ENCODE measurements at regions not wholly inside any gene's neighbourhood (a gene's known extent, or its start where the extent isn't known, plus 50 kb on each side); places are given as distances from the start of the nearest gene placed in this dataset.

DNA sequence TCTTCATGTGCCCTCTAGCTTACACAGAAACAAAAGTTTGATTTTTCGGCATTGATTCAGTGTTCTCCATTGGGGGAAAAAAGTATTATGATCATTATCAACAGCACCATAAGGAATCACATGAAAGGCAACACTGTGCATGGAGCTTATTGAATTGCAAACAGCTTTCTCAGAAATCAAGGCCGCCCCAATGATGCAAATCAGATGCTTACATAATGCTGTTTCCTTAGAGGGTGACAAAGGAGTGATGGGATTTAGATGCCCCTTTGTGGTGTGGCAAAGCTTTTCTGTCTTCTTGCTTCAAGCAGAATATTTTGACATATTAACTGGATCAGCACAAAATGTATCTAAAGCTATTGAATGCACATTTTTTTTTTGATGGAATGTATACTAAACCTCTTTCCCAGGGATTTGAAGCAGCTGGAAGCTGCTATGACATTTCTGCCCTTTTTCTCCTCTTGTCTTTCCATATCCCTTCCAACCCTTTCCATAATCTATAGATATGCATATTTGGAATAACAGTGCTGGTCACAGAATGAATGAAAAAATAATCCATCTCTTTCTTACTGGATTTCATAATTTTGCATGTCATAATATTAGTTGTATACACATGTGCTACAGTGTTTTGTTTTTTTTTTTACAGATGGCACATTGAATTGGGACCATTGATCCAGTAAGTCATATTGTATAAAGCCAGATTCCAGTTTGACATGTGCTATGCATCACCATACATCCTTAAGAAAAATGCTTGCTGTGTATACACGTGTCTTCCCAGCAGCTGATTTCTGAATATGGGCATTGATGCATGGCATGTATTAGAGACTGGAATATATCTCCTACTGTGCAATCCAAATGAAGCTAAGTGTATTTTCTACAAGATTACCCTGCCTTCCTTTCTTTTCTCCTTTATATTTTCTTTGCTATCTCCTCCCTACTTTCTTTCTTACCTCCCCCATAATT, 259.7 kb upstream of the DCN start:
- DNase-seq (ENCODE audit: low spot score) = no peak

DNA sequence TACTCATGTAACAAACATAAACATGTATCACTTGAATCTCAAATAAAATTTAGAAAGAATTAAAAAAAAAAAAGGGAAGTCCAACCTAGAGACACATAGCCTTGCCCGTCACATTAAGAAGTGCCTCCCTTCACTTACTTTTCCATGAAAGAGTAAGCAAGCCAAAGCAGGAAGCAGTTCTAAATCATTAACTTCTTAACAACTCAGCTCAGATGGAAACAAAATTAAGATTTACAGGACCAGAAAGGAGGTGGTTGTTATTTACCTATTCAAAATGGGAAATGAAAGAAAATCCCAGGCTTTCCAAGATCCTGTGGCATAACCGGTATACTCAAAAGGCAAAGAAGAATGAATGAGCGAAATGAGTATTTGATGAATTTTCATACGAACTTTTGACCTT, 258.6 kb upstream of the DCN start:
- DNase-seq (ENCODE audit: low spot score) = peak; percentile 43

DNA sequence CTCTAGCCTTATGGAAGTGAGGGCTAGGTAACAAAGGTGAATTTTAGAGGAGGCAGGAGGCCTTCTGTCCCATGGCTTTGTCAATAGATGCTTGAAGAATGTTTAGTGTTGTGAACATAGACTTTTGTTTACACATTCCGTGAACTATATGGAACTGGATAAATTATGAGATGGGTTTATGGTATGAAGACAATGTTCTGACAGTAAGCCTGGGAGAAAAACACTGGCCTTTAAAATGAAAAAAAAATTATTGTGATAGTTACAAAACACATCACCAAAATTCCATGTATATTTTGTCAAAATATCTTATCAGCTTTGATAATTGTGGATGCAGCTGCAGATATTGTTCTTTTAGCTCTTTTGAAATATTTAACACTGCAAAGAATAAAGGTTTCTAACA, 251.5 kb upstream of the DCN start:
- no peak for DNase-seq (ENCODE audit: low spot score)

DNA sequence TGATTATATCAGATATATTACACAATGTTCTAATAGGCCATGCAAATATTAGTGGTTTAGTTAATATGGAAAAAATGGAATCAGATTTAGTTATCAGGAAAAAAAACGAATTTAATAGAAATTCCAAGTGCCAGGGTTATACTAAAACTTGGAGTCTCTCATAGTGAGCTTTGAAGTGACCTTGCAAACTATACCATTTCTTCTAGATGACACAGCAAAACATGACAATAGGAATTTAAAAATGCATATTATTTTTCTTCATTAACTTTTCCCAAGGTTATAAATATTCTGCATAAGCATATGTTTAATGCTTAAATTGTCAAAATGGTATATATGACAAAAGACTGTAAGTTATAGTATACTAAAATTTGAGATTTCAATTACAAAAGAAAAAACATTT, 250.1 kb upstream of the DCN start:
- no peak for DNase-seq (ENCODE audit: low spot score)

DNA sequence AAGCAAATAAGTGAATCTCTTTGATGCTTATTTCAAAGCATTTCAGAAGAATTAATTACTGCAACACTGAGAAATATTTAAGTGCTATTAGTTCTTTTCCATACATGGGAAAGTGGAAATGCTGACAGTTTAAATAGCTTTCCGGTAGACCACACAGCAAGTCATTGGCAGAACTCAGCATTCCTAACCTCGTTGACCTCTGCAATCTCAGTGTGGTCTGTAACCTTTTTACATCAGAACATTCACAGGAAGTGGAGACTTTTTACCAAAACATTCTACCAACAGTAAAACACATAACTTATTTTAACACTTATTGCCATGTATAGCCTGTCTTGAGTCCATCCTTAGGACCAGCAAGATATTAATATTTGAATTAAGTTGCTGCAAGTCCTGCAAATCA, 249.5 kb upstream of the DCN start:
- DNase-seq (ENCODE audit: low spot score) = peak; percentile 58

DNA sequence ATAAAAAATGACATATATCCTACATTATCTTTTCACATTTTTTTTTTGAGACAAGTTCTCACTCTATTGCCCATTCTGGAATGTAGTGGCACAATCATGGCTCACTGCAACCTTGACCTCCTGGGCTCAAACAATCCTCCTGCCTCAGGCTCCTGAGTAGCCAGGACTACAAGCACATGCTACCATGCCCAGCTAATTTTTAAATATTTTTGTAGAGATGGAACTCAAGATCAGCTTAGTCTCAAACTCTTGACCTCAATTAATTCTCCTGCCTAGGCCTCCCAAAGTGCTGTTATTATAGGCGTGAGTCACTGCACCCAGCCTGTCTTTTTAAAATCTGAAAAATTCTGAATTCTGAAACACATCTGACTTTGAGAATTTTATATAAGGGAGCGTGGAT, 241.9 kb upstream of the DCN start:
- no peak for DNase-seq (ENCODE audit: low spot score)

DNA sequence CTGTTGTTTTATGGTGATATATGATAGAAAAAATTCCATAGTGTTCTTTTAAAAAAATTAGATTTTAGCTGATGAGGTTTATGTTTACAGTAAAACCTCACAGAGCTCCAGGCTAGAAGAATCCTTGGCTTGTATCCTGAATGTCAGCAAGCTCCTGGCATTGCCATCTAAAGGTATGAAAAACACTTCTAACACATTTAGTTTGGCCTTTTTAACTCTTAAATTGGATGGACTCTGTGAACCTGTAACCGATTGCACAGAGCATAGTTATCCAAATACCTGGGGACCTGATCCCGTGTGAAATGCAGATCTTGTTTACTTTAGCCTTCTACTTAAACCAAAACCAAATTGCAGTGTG, 241.1 kb upstream of the DCN start:
- DNase-seq (ENCODE audit: low spot score) = no peak

DNA sequence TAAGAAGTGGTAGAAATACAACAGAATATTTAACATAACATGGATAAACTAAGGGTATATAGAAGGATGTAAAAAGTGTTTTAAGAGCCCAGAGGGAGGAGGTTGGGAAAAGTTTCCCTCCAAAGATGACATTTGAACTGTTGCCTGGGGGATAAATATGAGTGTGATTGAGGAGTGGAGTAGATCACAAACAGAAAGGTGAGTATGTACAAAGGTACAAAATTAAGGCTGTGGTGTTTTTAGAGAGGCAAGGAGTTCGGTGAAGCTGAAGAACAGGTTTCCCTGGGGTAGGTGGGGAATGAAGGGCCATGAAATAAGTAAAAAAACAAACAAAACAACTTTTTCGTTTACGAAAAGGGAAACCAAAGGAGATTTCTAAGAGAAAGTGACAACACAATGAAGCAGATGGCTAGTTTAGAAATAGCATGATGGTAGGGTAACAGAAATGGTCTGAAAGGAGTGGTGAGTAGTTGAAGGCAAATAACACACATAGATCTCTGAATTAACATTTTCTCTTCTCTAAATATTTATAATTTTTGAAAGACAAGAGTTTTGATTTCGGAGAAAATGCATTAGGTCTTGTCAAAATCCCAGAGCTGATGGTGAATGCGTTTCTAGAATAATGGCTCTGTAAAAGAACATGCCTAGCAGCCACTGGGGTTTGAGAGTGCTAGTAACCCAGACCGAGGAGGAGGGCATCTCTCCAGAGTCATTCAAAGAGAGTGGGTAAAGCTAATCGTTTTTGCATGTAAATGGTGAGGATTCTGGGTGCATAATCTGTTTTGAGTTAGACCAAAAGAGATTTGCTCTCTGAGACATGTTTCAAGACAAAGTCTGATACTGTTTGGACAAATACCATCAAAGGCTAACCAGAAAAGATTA, 240.4 kb upstream of the DCN start:
- no peak for DNase-seq (ENCODE audit: low spot score)

DNA sequence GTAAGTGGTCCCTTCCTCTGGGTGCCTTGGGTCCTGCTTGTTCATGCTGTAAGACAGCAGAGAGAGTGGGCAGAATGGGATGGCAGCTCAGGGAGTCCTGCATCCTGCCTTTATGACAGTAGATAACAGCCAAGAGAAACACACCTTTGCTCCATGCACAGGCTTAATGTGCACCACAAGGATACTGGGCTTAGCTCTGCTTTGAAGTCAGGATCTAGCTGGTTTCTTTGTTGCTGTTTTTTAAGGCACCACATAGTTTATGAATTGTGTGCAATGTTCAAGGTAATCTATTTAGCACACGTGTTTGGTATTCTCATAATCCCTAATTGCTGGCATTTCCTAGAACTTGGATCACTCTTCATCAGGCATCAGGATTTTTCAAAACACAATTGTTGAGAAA, 239.5 kb upstream of the DCN start:
- DNase-seq (ENCODE audit: low spot score) = no peak

DNA sequence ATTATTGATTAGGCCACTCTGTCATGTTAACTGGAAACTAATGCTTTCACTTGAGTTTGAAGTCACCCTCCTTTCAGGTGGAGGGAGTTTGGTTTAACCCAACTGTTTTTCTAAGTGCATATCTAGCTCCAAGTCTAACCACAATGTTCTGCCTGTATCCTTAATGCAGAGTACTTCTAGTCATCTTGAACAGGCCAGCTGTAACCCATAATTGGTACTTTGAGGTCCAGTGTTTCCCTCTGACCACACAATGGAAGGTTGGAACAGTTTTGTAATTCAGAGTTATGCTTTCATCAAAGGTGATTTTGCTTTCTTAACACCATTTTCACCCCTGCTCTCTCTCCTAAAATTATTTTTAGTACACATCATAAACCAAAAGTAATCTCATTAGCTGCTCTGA, 237.2 kb upstream of the DCN start:
- DNase-seq (ENCODE audit: low spot score) = no peak

DNA sequence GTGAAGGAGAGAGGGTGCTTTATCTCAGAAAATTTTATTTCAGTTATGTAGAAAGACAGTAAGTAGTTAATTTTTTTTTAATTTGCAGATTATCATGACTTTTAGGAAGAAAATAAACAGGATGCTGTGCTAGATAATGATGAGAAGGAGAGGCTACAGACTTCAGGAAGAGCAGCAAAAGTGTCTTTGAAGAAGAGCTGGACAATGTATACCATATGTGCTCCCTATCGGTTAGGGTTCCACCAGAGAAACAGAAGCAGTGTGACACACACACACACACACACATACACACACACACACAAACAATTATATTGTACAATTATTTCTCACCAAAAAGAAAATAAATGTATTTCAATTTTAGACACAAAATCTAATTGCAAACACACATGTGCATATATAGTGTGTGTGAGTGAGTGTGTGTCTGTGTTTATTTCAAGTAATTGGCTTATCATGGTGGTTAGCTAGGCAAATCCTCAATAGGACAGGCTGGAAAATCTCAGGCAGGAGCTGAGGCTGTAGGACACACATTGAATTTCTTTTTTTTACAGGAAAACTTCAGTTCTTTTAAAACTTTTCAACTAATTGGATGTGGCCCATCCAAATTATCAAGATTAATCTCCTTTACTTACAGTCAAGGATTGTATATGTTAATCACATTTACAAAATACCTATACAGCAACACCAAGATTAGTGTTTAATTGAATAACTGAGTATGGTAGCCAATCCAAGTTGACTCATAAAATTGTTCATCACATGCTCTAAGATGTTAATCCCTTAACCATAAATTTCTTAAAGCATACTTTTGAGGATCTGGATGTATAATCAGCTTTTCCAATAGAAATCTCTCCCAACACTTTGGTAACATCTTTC, 235.8 kb upstream of the DCN start:
- no peak for DNase-seq (ENCODE audit: low spot score)

DNA sequence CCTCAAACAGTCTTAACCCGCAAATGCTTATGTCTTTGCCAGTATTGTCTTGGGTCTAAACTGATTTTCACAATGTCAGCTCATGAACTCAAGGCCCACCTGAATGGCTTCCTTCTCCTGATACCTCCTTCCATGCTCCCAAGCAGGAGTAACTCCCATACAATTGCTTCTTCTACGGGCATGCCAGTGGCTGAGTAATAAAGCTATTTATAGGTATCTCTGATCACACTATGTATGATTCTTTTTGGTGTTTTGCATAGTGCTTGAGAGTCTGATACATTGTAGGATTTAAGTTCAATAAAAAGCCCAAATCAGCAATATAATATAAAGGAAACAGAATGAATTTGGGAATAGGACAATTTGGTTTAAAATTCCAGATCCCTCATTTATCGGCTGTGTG, 235.0 kb upstream of the DCN start:
- no peak for DNase-seq (ENCODE audit: low spot score)

DNA sequence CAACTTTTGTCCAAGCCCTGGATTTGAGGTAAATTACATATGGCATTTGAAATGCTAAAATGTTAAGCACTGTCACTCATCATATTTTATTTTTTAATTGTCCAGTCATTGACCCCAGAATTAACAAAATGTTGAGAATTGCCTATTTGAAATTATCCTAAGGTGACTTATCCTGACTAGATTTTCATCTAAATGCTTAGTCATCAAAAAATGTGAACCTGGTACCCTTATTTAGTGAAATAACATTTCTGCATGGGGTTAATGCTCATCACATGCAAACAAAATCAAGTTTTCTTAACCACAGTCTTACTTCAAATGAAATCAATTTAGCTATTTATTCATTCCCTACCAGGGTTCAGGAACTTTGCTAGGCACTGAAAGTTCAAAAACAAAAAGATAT, 232.0 kb upstream of the DCN start:
- no peak for DNase-seq (ENCODE audit: low spot score)

DNA sequence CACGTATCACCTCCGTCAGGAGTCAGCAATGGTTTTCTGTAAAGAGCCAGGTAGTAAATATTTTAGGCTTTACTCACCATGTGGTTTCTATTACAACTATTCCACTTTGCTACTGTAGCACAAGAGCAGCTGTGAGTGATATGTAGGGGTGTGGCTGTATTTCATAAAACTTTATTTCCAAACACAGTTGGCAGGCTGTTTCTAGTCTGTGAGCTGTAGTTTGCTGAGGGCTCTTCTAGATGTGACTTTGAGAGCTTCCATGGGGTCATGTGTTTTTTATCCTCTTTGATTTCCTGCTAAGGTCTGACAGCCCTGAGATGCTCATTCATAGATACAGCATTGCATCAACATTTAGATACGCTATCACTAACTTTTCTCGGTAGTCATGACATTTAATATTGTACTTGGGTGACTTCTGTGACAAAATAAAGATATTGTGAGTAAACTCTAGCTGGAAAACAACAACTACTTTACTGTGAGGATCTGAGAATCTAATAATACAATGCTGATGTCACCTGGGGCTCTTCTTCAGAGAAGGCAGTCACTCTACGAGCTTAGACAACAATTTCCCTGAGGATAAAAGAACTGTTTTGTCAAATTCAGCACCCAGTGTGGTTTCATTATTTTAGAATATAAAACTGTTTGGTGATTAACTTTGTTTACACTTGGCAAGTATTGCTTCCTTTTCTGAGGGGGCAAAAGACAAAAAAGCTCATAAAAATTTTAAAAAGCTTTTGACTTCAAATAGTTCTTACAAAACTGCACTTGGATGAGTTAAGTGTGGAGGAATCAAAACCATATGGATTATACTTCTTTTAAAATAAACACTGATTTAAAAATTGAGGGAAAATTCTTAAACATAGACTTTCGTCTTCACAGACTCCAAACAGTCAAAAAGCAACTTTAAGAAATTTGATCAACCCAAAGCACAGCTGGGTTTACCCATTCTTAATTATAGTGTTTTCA, 231.2 kb upstream of the DCN start:
- peak; percentile 88 for DNase-seq (ENCODE audit: low spot score)

DNA sequence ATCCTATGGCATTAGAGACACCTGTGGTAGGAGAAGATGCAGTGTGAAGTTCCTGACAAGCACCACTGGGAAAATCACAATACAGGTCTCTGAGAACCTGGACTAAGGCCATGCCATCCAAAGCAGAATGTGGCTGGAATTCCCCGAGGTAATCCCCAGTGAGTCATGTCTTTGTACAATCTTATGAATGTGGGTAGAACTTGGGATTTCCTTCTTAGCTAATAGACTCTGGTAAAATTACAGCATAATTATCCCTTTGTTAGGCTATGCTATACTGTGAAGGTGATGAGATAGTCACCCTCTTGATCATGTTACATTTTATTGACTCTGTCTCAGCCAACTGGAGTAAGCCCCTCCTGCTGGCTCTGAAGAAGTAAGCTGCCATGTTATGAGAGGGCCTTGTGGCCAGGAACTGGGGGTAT, 224.3 kb upstream of the DCN start:
- peak; percentile 97 for DNase-seq (ENCODE audit: low spot score)

DNA sequence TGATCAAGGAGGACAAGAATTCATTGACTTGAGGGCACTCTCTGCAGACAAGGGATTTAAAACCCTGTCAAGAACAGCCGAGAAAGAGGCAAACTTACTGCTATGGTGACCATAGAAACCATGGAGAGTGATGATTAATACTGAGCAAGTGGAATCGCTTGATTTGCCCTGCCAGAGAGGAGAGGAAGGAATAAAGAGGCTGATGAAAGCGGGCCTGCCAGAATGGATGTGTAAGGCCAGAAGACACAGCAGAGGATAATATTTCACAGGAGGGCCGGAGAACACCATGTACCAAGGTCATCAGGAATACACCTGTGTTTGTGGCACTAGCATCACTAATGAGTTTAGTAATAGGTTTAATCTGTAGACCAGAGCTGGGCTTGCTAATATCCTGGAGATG, 221.8 kb upstream of the DCN start:
- peak; percentile 76 for DNase-seq (ENCODE audit: low spot score)

DNA sequence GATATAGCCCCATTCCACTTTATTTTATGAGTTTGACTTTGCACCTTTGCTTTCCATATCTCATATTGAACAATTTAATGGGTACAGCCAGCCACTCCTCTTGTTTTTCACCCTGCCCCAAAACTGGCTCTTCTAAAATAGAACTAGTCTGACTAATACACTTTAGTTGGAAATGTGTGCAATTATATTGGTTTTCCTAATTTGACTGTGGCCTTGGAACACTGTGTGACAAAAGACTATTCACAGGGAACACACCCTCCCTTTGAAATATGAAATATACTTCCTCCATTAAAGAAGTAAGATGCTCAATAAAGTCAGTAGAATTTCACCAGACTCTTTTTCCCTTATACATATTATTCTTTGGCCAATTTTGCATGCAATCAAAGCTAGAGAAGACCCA, 218.6 kb upstream of the DCN start:
- DNase-seq (ENCODE audit: low spot score) = no peak

DNA sequence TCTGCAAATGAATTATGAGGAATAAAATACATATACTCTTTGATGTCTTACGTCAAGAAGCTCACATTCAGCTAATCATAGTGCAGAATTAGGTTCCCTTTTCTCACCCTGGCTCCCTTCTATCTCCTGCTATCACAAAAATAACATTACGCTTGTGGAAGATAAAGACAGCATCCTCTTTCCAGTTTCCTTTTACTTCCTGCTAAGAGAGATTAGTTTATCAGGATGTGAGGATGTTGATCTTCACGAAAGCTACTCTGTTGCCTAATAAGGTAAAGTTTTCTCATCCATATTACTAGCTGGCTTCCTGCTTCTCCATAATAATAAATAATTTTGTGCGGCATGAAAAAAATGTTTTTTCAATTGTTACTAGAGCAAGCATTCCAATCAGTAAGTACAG, 217.7 kb upstream of the DCN start:
- no peak for DNase-seq (ENCODE audit: low spot score)

DNA sequence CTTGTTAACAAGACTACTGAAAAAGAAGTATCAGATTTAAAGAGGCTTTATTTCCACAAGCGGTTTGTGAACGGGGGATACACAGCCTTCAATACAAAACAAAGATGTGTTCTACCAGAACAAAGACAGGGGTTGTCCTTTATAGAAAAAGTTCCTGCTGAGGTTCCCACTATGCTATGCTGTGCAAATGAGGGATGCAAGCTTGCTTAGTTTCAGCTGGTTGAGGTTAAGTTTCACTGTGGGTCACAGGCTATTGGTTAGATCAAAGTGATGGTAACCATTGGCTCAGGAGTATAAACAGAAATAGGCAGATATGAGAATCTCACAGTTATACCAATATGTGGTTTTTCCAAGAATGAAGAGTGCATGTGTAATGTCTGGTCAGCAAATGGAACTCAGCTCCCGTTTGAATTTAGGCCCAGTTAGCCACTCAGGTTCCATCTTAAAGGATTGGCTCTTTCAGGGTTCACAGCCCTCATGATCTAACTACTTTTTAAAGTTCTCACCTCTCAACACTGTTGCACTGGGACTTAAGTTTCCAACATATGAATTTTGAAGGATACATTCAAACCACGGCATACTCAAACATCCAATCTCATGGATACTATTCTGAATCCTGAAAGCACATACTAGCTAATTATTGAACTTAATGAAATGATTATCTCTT, 215.4 kb upstream of the DCN start:
- no peak for DNase-seq (ENCODE audit: low spot score)

DNA sequence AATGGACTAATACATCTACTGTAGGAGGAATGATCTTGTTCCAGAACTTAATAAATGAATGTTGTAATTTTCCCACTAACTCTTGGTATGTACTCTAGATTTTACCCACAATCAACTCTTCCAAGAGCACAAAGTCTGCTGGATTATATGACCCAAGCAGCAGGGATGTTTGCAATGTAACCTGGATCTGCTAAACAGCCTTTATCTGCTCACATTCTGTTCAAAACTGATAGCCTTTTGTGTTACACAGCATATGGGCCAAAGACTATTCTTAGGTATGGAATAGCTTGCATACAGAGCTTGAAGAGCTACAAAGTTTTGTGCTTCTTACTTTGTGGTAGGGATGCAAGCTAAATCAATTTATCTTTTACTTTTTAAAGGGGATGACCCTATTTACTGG, 213.7 kb upstream of the DCN start:
- DNase-seq (ENCODE audit: low spot score) = no peak
